ENCODE measurements at regions not wholly inside any gene's neighbourhood (a gene's known extent, or its start where the extent isn't known, plus 50 kb on each side); places are given as distances from the start of the nearest gene placed in this dataset.

DNA sequence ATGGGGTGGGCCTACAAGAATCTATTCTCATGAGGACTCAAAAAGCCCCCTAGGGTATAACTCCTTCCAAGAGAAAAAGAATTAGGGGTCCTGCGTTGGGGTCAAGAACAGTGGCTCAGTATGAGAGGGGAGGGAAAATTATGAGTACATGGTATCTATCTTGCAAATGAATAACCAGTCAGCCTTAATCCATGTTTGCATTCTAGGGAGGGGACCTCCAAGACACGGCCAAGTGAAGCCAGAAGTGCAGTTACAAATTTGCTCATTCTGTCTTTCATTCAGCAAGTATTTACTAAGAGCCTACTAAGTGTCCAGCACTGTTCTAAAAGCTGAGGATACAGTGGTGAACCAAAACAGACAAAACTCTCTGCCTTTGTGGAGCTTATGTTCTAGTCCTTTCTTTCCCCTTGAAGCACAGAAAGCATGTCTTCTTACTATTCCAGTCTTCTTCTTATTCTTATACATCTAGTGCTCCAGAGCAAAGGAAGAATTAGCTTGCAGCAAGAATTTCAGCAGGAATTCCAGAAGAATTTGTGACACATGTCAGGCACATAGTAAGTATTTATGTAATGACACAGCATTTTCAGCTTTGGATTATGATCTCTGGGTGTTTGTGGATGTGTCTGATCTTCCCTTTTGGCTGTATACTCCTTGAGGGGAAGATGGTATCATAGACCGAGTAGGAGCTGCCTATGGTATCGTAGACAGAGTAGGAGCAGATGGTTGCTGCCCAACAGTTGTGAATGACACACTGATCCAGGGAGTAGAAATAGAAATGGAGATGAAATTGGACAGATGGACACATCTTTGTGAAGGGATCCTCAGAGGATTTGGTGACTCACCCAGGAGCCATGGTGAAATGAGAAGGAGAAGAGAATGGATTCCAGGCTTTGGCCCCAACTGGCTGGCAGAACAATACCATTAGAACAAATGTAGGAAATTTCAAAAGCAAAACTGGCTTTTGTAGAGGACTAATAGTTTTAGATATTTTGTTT lies 75.9 kb downstream of the COQ2 start:
- no peak for TF ChIP-seq CTCF (IDR thresholded peaks at IDR 0.05)
- TF ChIP-seq POLR2A (IDR thresholded peaks at IDR 0.05) = no peak

All from testis (tissue), 2 donors.